BLaER1 (cell line): ENCODE measurements at regions not wholly inside any gene's neighbourhood (a gene's known extent, or its start where the extent isn't known, plus 50 kb on each side); places are given as distances from the start of the nearest gene placed in this dataset.
"Not testable (repeated sequence)": the region's sequence is repeated elsewhere in the genome, so short reads cannot be mapped to it uniquely, and the experiment has no call there.

Experiments used
- H3K27ac ChIP-seq: shearing (Covaris generic); formaldehyde crosslinking; 2 replicates; pipeline ENCODE4 v1.8.1; 2022
- H3K27me3 ChIP-seq: shearing (Covaris generic); formaldehyde crosslinking; 2 replicates; pipeline ENCODE4 v1.8.1; 2022
- H3K36me3 ChIP-seq: shearing (Covaris generic); formaldehyde crosslinking; 2 replicates; pipeline ENCODE4 v1.8.1; 2022
- H3K4me1 ChIP-seq: shearing (Covaris generic); formaldehyde crosslinking; 2 replicates; pipeline ENCODE4 v1.8.1; 2022
- H3K4me2 ChIP-seq: shearing (Covaris generic); formaldehyde crosslinking; 2 replicates; pipeline ENCODE4 v1.8.1; 2022
- H3K4me3 ChIP-seq: shearing (Covaris generic); formaldehyde crosslinking; 2 replicates; pipeline ENCODE4 v1.8.1; 2022
- H3K9ac ChIP-seq: shearing (Covaris generic); formaldehyde crosslinking; 2 replicates; pipeline ENCODE4 v1.8.1; 2022
- H3K9me3 ChIP-seq: shearing (Covaris generic); formaldehyde crosslinking; 2 replicates; pipeline ENCODE4 v1.8.1; 2022
- H4K20me1 ChIP-seq: shearing (Covaris generic); formaldehyde crosslinking; 2 replicates; pipeline ENCODE4 v1.8.1; 2022
- Cebpa-rat ChIP-seq: shearing (Covaris generic); IDR thresholded peaks from 2 replicates; pipeline ENCODE4 v1.8.1; 2022

- Histone ChIP-seq H3K36me3 (no peaks in the 10 kb centered on the region), H3K4me3 (no peak overlapping the region), H3K9ac (no peak overlapping the region), H4K20me1 (no peaks in the 10 kb centered on the region), H3K4me2 (no peak overlapping the region), H3K27me3 (no peaks in the 10 kb centered on the region), H3K4me1 (no peaks in the 10 kb centered on the region), H3K9me3 (no peaks in the 10 kb centered on the region), H3K27ac (no peak overlapping the region)
- no peak for TF ChIP-seq Cebpa-rat
These were observed 383.9 kb upstream of the CHORDC1 start for GRCh38 chr11:90606721-90607120.

- no peaks in the 10 kb centered on the region for H3K36me3 ChIP-seq
- no peak for TF ChIP-seq Cebpa-rat
These were observed 378.4 kb upstream of the CHORDC1 start for GRCh38 chr11:90601261-90601660.

GRCh38 chr11:90594658-90595057, 371.8 kb upstream of the CHORDC1 start:
- no peak overlapping the region for H3K9ac ChIP-seq
- H4K20me1 ChIP-seq, result no peaks in the 10 kb centered on the region
- H3K4me2 ChIP-seq, result no peak overlapping the region
- no peaks in the 10 kb centered on the region for H3K4me1 ChIP-seq
- no peak for TF ChIP-seq Cebpa-rat
- H3K27me3 ChIP-seq, result no peaks in the 10 kb centered on the region
- no peaks in the 10 kb centered on the region for H3K9me3 ChIP-seq
- H3K27ac ChIP-seq, result no peak overlapping the region
- no peak overlapping the region for H3K4me3 ChIP-seq
- H3K36me3 ChIP-seq, result no peaks in the 10 kb centered on the region

More at GRCh38 chr11:90601261-90601660, 378.4 kb upstream of the CHORDC1 start:
- no peak overlapping the region for H3K9ac ChIP-seq
- no peak overlapping the region for H3K4me2 ChIP-seq
- no peaks in the 10 kb centered on the region for H4K20me1 ChIP-seq
- no peaks in the 10 kb centered on the region for H3K4me1 ChIP-seq
- H3K27ac ChIP-seq, result no peak overlapping the region
- H3K9me3 ChIP-seq, result no peaks in the 10 kb centered on the region
- no peaks in the 10 kb centered on the region for H3K27me3 ChIP-seq
- H3K4me3 ChIP-seq, result no peak overlapping the region

DNA sequence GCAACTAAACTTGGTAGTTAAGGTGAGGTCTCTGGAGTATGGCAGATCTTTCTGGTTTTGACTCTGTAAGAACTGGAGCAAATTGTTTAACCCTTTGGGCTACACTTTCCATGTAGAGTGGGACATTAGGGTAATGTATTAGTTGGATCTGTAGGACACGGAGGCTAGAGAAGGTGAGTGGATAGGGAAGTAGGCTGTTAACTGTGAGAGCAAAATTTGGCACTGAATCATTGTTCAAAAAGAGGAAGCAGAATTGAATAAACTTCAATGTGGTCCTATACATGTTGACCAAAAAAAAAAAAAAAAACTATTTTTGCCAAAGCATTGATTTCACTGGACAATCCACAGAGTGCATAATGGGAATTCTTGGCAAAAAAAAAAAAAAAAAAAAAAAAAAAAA, 370.2 kb upstream of the CHORDC1 start:
- no peak overlapping the region for H3K4me3 ChIP-seq
- H3K36me3 ChIP-seq, result no peaks in the 10 kb centered on the region
- no peaks in the 10 kb centered on the region for H3K9me3 ChIP-seq
- no peaks in the 10 kb centered on the region for H3K4me1 ChIP-seq
- TF ChIP-seq Cebpa-rat, result no peak
- H3K4me2 ChIP-seq, result no peak overlapping the region
- no peak overlapping the region for H3K9ac ChIP-seq
- no peaks in the 10 kb centered on the region for H4K20me1 ChIP-seq
- H3K27me3 ChIP-seq, result no peaks in the 10 kb centered on the region
- H3K27ac ChIP-seq, result no peak overlapping the region

GRCh38 chr11:90590286-90590685, 367.4 kb upstream of the CHORDC1 start:
- no peak overlapping the region for H3K4me3 ChIP-seq
- H3K4me1 ChIP-seq, result no peaks in the 10 kb centered on the region
- no peaks in the 10 kb centered on the region for H3K9me3 ChIP-seq
- no peak overlapping the region for H3K4me2 ChIP-seq
- no peak for TF ChIP-seq Cebpa-rat
- no peaks in the 10 kb centered on the region for H3K36me3 ChIP-seq
- no peak overlapping the region for H3K9ac ChIP-seq
- H3K27me3 ChIP-seq, result no peaks in the 10 kb centered on the region
- no peaks in the 10 kb centered on the region for H4K20me1 ChIP-seq
- H3K27ac ChIP-seq, result no peak overlapping the region

DNA sequence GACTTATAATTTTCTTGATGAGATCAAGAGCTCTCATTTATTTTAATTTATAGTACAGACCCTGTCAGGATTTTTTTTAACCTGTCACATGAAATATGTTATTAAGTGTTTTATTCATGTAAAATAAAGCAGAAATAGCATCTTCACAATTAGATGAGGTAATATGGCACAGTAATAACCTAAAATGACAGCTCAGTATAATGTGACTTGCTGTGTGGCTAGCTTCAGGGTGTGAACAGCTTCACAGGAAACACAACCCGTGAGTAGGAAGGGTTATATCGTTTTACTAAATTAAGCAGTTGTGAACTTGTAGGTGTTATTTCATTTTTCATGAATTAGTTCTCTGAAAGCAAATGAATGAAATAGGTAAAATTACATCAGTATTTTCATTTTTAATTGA, 366.9 kb upstream of the CHORDC1 start:
- Histone ChIP-seq H3K27me3 (no peaks in the 10 kb centered on the region), H3K4me2 (no peak overlapping the region), H3K4me3 (no peak overlapping the region), H3K9ac (no peak overlapping the region), H3K4me1 (no peaks in the 10 kb centered on the region), H4K20me1 (no peaks in the 10 kb centered on the region), H3K27ac (no peak overlapping the region), H3K36me3 (no peaks in the 10 kb centered on the region), H3K9me3 (no peaks in the 10 kb centered on the region)
- no peak for TF ChIP-seq Cebpa-rat

DNA sequence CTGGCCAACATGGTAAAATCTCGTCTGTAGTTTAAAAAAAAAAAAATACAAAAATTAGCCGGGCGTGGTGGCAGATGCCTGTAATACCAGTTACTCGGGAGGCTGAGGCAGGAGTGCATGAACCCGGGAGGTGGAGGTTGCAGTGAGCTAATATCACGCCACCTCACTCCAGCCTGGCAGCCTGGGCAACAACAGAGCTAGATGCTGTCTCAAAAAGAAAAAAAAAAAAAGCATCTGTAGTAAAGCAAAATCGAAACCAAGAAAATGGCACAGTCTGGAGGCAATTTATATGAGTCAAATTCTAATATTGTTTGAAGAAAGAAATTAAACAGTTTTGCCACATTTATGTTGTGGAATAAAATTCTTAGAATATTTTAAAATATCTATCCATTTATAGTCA, 365.0 kb upstream of the CHORDC1 start:
- TF ChIP-seq Cebpa-rat, result no peak
- Histone ChIP-seq H3K36me3 (no peaks in the 10 kb centered on the region), H3K9ac (no peak overlapping the region), H3K4me3 (no peak overlapping the region), H3K9me3 (no peaks in the 10 kb centered on the region), H4K20me1 (no peaks in the 10 kb centered on the region), H3K27me3 (no peaks in the 10 kb centered on the region), H3K4me1 (no peaks in the 10 kb centered on the region), H3K27ac (no peak overlapping the region), H3K4me2 (no peak overlapping the region)

GRCh38 chr11:90585491-90585890, 362.6 kb upstream of the CHORDC1 start:
- H3K9ac ChIP-seq, result no peak overlapping the region
- no peak overlapping the region for H3K4me3 ChIP-seq

DNA sequence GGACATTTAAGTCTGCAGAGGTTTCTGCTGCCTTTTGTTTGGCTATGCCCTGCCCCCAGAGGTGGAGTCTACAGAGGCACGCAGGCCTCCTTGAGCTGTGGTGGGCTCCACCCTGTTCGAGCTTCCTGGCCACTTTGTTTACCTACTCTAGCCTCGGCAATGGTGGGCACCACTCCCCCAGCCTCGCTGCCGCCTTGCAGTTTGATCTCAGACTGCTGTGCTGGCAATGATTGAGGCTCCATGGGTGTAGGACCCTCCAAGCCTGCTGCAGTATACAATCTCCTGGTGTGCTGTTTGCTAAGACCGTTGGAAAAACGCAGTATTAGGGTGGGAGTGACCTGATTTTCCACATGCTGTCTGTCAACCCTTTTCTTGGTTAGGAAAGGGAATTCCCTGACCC, 360.1 kb upstream of the CHORDC1 start:
- H3K4me2 ChIP-seq, H3K9me3 ChIP-seq, H3K36me3 ChIP-seq, H3K4me1 ChIP-seq, H4K20me1 ChIP-seq, H3K27me3 ChIP-seq, H3K9ac ChIP-seq, H3K4me3 ChIP-seq, H3K27ac ChIP-seq: not testable (repeated sequence)

More at GRCh38 chr11:90585491-90585890, 362.6 kb upstream of the CHORDC1 start:
- Histone ChIP-seq H3K36me3 (no peaks in the 10 kb centered on the region), H3K4me1 (no peaks in the 10 kb centered on the region), H4K20me1 (no peaks in the 10 kb centered on the region), H3K27me3 (no peaks in the 10 kb centered on the region), H3K9me3 (no peaks in the 10 kb centered on the region), H3K27ac (no peak overlapping the region), H3K4me2 (no peak overlapping the region)
- TF ChIP-seq Cebpa-rat, result no peak

GRCh38 chr11:90564531-90564930, 341.7 kb upstream of the CHORDC1 start:
- no peaks in the 10 kb centered on the region for H4K20me1 ChIP-seq
- no peaks in the 10 kb centered on the region for H3K27me3 ChIP-seq
- no peaks in the 10 kb centered on the region for H3K4me1 ChIP-seq
- H3K4me2 ChIP-seq, result no peak overlapping the region
- H3K27ac ChIP-seq, result no peak overlapping the region
- no peaks in the 10 kb centered on the region for H3K36me3 ChIP-seq
- no peak overlapping the region for H3K9ac ChIP-seq
- H3K9me3 ChIP-seq, result no peaks in the 10 kb centered on the region
- no peak for TF ChIP-seq Cebpa-rat
- no peak overlapping the region for H3K4me3 ChIP-seq

DNA sequence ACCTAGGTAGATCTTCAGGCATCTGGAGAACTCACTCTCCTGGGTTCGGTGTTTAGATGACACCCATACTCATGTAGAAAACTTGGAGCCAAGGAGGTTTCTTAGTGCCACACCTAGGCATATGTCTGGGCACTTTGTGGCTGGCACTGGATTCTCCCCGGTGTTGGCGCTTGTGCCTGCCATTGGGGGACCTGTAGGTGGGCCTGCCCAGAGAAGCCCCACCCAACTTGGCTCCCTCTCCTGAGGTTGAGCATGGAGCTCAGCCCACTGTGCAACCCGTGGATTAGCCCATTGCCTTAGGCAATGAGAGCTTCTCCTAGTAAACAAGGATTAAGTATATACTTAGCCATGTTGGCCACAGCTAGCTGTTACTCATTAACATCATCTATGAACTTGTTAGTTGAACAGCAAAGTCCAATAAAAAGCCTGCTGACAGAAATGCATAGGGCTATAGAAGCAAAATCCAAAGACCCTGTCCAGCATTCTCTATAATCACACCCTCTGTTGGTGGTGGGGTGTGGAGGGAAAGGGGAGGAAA, 335.5 kb upstream of the CHORDC1 start:
- Histone ChIP-seq H3K27me3 (no peaks in the 10 kb centered on the region), H3K9ac (no peak overlapping the region), H3K27ac (no peak overlapping the region), H3K36me3 (no peaks in the 10 kb centered on the region), H3K4me1 (no peaks in the 10 kb centered on the region), H3K9me3 (no peaks in the 10 kb centered on the region), H4K20me1 (no peaks in the 10 kb centered on the region), H3K4me3 (no peak overlapping the region), H3K4me2 (no peak overlapping the region)
- TF ChIP-seq Cebpa-rat, result no peak
